Mesendoderm (in vitro differentiated cells): ENCODE measurements at regions not wholly inside any gene's neighbourhood (a gene's known extent, or its start where the extent isn't known, plus 50 kb on each side); places are given as distances from the start of the nearest gene placed in this dataset.

ENCODE experiments used
- DNase-seq: peaks from one replicate; pipeline ENCODE4 v3.0.0; 2013
- H2AK5ac ChIP-seq: 2 replicates; pipeline ENCODE4 v1.6.1; 2013; ENCODE audit warnings: low read length, inconsistent platforms
- H2BK120ac ChIP-seq: 2 replicates; pipeline ENCODE4 v1.6.1; 2013; ENCODE audit warnings: low read depth, mild to moderate bottlenecking, low read length, moderate library complexity, mixed read lengths
- H2BK15ac ChIP-seq: replicated peaks from 2 replicates; pipeline ENCODE4 v1.6.1; 2013; ENCODE audit warnings: low read depth, mild to moderate bottlenecking, moderate library complexity
- H2BK5ac ChIP-seq: 2 replicates; pipeline ENCODE4 v1.6.1; 2013; ENCODE audit warnings: low read length, inconsistent platforms
- H3K18ac ChIP-seq: 2 replicates; pipeline ENCODE4 v1.6.1; 2013; ENCODE audit warnings: mild to moderate bottlenecking, low read length, mixed read lengths
- H3K23ac ChIP-seq: one replicate; pipeline ENCODE4 v1.6.1; 2013; ENCODE audit warnings: low read length
- H3K27ac ChIP-seq: 2 replicates; pipeline ENCODE4 v1.5.1; 2013; ENCODE audit warnings: low read depth, mild to moderate bottlenecking, inconsistent platforms, low read length, moderate library complexity
- H3K27me3 ChIP-seq: 2 replicates; pipeline ENCODE4 v1.6.1; 2013; ENCODE audit warnings: low read length, control low read depth, mild to moderate bottlenecking, inconsistent platforms; ENCODE audit not compliant: insufficient read depth, poor library complexity
- H3K36me3 ChIP-seq: 2 replicates; pipeline ENCODE4 v1.6.1; 2013; ENCODE audit warnings: low read length, inconsistent platforms; ENCODE audit not compliant: control insufficient read depth, insufficient read depth
- H3K4ac ChIP-seq: one replicate; pipeline ENCODE4 v1.6.1; 2013; ENCODE audit warnings: low read depth, mild to moderate bottlenecking, low read length, moderate library complexity
- H3K4me1 ChIP-seq: 2 replicates; pipeline ENCODE4 v1.6.1; 2013; ENCODE audit warnings: low read depth, low read length, inconsistent platforms; ENCODE audit not compliant: control insufficient read depth
- H3K4me2 ChIP-seq: 2 replicates; pipeline ENCODE4 v1.6.1; 2013; ENCODE audit warnings: low read length
- H3K4me3 ChIP-seq: 2 replicates; pipeline ENCODE4 v1.5.1; 2013; ENCODE audit warnings: mild to moderate bottlenecking, low read length
- H3K56ac ChIP-seq: one replicate; pipeline ENCODE4 v1.6.1; 2013; ENCODE audit warnings: low read length
- H3K79me1 ChIP-seq: 2 replicates; pipeline ENCODE4 v1.6.1; 2013; ENCODE audit warnings: low read length, inconsistent platforms
- H3K79me2 ChIP-seq: 2 replicates; pipeline ENCODE4 v1.6.1; 2013; ENCODE audit warnings: mild to moderate bottlenecking, low read length; ENCODE audit not compliant: control insufficient read depth, insufficient read depth
- H3K9ac ChIP-seq: 2 replicates; pipeline ENCODE4 v1.6.1; 2013; ENCODE audit warnings: low read length, inconsistent platforms
- H4K5ac ChIP-seq: one replicate; pipeline ENCODE4 v1.6.1; 2013; ENCODE audit warnings: low read length
- H4K8ac ChIP-seq: one replicate; pipeline ENCODE4 v1.6.1; 2013; ENCODE audit warnings: low read depth, mild to moderate bottlenecking, control low read depth, low read length, moderate library complexity
- WGBS: extraction: QIAGEN DNeasy Blood & Tissue Kit; methylation state at CpG from one replicate; pipeline ENCODE4 v1.1.7; 2013; ENCODE audit warnings: low lambda C conversion rate, missing lambda C conversion rate; ENCODE audit not compliant: insufficient coverage; ENCODE audit errors: extremely low coverage; 5-methylcytosine and 5-hydroxymethylcytosine counted together

DNA sequence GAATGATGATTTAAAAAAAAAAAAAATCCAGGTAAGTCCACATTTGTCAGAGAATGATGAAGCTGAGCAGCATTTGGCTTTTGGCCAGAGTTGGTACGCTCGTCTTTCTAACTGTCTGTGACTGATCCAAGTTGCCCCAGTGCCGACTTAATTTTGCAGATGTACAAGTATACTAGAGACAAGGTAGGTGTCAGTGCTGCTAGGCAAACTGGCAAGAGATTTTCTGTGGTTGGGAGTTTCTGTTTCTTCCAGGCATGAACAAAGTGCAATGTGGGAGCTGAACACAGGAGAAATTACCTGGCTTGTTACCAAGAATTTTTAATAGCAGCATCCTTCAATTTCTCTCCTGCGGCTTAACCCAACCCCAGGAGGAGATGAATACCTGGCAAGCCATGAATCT is 307.7 kb downstream of the BUD13 start:
- no peak overlapping the region for H2BK5ac ChIP-seq
- no peak overlapping the region for H3K4me2 ChIP-seq
- no peak overlapping the region for H3K23ac ChIP-seq
- no peaks in the 10 kb centered on the region for H3K36me3 ChIP-seq
- H2BK15ac ChIP-seq = no peak overlapping the region
- no peak overlapping the region for H2BK120ac ChIP-seq
- H4K5ac ChIP-seq = no peak overlapping the region
- H3K4me3 ChIP-seq = no peak overlapping the region
- H4K8ac ChIP-seq = no peak overlapping the region
- H3K79me1 ChIP-seq = no peaks in the 10 kb centered on the region
- H3K4me1 ChIP-seq = no peaks in the 10 kb centered on the region
- no peak overlapping the region for H2AK5ac ChIP-seq
- no peaks in the 10 kb centered on the region for H3K79me2 ChIP-seq
- WGBS = no CpG with 5 or more reads among the region's 4 CpGs
- H3K18ac ChIP-seq = no peak overlapping the region
- no peak for DNase-seq
- H3K9ac ChIP-seq = no peak overlapping the region
- no peak overlapping the region for H3K4ac ChIP-seq
- no peak overlapping the region for H3K56ac ChIP-seq
- H3K27me3 ChIP-seq = no peaks in the 10 kb centered on the region
- no peak overlapping the region for H3K27ac ChIP-seq

DNA sequence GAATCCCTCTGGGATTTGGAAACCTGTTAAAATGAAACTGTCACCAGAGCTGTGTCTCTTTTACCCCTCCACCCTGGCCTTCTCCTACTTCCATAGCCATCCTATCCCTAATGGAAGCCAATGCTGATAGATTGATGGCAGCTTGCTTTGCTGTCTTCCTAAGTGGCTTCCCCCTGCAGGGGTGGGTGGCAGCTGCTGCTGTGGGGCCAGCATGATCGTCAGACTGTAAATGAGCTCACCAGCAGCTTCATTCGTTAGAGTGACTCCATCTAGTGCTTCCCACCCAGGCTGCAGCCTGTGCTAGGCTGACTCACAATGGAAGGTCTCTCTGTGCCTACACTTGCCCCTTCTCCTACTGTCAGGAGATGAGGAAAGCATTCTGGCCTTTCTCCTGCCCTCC is 311.0 kb downstream of the BUD13 start:
- no peak overlapping the region for H3K4me3 ChIP-seq
- H4K5ac ChIP-seq = no peak overlapping the region
- no peaks in the 10 kb centered on the region for H3K79me1 ChIP-seq
- no peaks in the 10 kb centered on the region for H3K36me3 ChIP-seq
- peak overlapping the region; percentile 29 for H3K56ac ChIP-seq
- H3K27me3 ChIP-seq = no peaks in the 10 kb centered on the region
- H3K23ac ChIP-seq = no peak overlapping the region
- H3K4me2 ChIP-seq = no peak overlapping the region
- H2BK5ac ChIP-seq = no peak overlapping the region
- DNase-seq = peak; percentile 82
- no peaks in the 10 kb centered on the region for H3K79me2 ChIP-seq
- no peak overlapping the region for H2BK15ac ChIP-seq
- no peak overlapping the region for H3K9ac ChIP-seq
- H3K18ac ChIP-seq = no peak overlapping the region
- peaks cover 18% of the 10 kb centered on the region for H3K4me1 ChIP-seq
- no peak overlapping the region for H2AK5ac ChIP-seq
- H3K27ac ChIP-seq = no peak overlapping the region
- H2BK120ac ChIP-seq = no peak overlapping the region
- H4K8ac ChIP-seq = no peak overlapping the region
- no peak overlapping the region for H3K4ac ChIP-seq
- no CpG with 5 or more reads among the region's 2 CpGs for WGBS

DNA sequence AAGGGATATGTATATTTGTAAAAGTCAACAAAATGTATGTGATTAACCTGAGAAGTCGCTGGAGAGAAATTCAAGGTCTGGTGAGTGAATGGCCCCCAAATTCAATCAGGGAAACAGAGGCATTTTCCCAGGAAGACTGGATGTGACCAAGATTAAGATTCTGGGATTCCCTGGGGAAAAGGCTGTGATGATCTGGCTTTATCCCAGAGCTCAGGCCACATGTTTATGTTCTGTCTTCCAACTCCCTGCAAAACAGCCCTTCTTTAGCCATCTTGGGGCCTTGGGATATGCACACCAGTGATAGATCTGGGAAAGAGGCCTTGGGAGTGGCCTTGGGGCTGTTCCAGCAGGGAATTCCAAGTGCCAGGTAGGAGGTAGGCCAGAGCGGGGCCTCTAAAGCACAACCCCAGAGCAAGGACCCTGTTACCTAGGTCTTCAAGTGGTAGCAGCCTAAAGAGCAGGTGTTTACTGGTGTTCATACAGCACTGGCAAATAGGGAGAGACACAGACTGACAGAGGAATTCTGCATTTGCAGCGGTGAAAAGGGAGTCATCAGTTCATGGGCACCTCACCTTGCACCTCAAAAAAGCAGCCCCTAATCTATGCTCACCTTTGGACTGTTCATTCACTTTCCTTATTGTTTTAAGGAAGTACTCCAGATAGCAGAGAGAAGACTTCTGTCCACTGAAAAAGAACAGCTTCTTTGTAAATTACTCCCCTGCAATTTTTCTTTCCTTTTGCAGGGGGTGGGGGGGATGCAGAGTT is 312.4 kb downstream of the BUD13 start:
- no peak overlapping the region for H3K4ac ChIP-seq
- H2BK15ac ChIP-seq = no peak overlapping the region
- H3K56ac ChIP-seq = peak overlapping the region; percentile 11
- no peak overlapping the region for H3K9ac ChIP-seq
- H3K79me2 ChIP-seq = no peaks in the 10 kb centered on the region
- H3K18ac ChIP-seq = peak overlapping the region; percentile 25
- H4K5ac ChIP-seq = no peak overlapping the region
- no peak overlapping the region for H3K4me2 ChIP-seq
- H2AK5ac ChIP-seq = peak overlapping the region; percentile 79
- no peak overlapping the region for H3K4me3 ChIP-seq
- peaks cover 21% of the 10 kb centered on the region for H3K4me1 ChIP-seq
- no peak for DNase-seq
- H3K79me1 ChIP-seq = no peaks in the 10 kb centered on the region
- H2BK5ac ChIP-seq = no peak overlapping the region
- H3K23ac ChIP-seq = no peak overlapping the region
- no CpG with 5 or more reads among the region's 3 CpGs for WGBS
- no peaks in the 10 kb centered on the region for H3K36me3 ChIP-seq
- H2BK120ac ChIP-seq = no peak overlapping the region
- no peak overlapping the region for H3K27ac ChIP-seq
- no peak overlapping the region for H4K8ac ChIP-seq
- no peaks in the 10 kb centered on the region for H3K27me3 ChIP-seq

DNA sequence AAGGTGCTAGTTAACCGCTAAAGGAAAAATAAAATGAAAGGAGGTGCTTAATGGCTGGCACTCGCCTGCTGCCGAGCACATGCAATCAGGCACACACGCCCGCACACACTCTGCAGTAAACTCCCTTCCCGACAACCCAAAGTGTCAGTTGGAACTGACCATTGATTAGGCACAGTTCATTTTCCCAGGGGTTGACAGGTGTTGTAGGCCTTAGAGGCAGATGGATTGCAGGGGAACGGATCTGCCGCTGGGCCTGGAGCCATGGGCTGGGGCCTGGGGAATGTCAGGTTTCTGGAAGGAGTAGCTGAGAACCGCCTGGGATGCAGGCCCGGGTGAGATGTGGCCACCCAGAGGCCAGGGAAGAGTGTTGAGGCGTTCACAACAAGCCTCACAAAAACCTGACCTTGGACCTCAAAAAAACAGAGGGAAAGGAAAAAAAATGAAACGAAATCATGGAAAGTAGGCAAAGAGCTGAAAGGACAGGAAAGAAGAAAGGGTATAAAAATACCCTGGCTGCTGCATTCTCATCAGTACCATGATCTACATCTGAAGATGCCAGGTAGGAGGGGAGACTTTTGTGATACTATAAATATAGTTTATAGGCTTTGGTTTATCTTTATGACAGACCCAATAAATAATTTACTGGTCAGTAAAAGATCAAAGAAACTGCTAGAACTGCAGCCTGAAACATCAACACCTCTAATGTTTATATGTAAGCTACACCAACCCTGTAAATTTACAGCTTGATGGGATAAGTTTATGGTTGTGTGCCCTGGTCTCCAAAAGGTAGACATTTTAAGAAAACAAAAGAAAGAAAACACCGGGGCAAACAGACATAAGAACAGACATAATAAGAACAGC is 313.4 kb downstream of the BUD13 start:
- no peak overlapping the region for H3K4me2 ChIP-seq
- no peak overlapping the region for H3K23ac ChIP-seq
- H3K9ac ChIP-seq = no peak overlapping the region
- no peak overlapping the region for H2BK120ac ChIP-seq
- H2BK15ac ChIP-seq = no peak overlapping the region
- peak overlapping the region; percentile 25 for H3K18ac ChIP-seq
- peak overlapping the region; percentile 38 for H3K56ac ChIP-seq
- WGBS = no CpG with 5 or more reads among the region's 13 CpGs
- H3K4me1 ChIP-seq = peaks cover 21% of the 10 kb centered on the region
- H3K4ac ChIP-seq = no peak overlapping the region
- H3K4me3 ChIP-seq = no peak overlapping the region
- no peak overlapping the region for H3K27ac ChIP-seq
- H2BK5ac ChIP-seq = peak overlapping the region; percentile 21
- no peak overlapping the region for H4K8ac ChIP-seq
- peak; percentile 37 for DNase-seq
- no peaks in the 10 kb centered on the region for H3K79me1 ChIP-seq
- H3K79me2 ChIP-seq = no peaks in the 10 kb centered on the region
- no peaks in the 10 kb centered on the region for H3K27me3 ChIP-seq
- H2AK5ac ChIP-seq = no peak overlapping the region
- H3K36me3 ChIP-seq = no peaks in the 10 kb centered on the region
- no peak overlapping the region for H4K5ac ChIP-seq

DNA sequence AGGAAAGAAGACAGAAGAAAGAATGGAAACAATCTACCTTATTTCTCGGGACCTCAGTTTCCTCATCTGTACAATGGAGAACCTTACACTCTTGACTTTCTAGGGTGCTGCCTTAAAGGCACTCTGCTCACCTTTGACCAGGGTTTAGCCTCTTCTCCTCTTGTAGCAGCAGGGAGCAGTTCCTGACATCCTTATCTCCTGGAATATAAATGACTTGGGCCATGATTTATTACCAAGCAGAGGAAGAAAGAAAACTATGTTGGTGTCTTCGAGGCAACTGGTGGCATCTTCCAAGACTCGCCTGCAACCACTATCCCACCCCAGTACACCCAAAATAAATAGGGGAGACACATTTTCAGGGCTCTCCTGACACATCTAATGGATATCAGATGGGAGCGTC is 314.2 kb downstream of the BUD13 start:
- H3K79me1 ChIP-seq = no peaks in the 10 kb centered on the region
- peak overlapping the region; percentile 69 for H2BK5ac ChIP-seq
- no peak overlapping the region for H3K9ac ChIP-seq
- H4K8ac ChIP-seq = no peak overlapping the region
- H3K23ac ChIP-seq = no peak overlapping the region
- H4K5ac ChIP-seq = no peak overlapping the region
- H3K4me2 ChIP-seq = no peak overlapping the region
- no peaks in the 10 kb centered on the region for H3K36me3 ChIP-seq
- H2BK15ac ChIP-seq = no peak overlapping the region
- peak overlapping the region; percentile 69 for H3K56ac ChIP-seq
- peak overlapping the region; percentile 77 for H3K27ac ChIP-seq
- no peak overlapping the region for H2BK120ac ChIP-seq
- H2AK5ac ChIP-seq = no peak overlapping the region
- no peaks in the 10 kb centered on the region for H3K79me2 ChIP-seq
- H3K27me3 ChIP-seq = no peaks in the 10 kb centered on the region
- no peak for DNase-seq
- H3K4me1 ChIP-seq = peaks cover 21% of the 10 kb centered on the region
- H3K18ac ChIP-seq = peak overlapping the region; percentile 18
- no peak overlapping the region for H3K4me3 ChIP-seq
- no peak overlapping the region for H3K4ac ChIP-seq
- WGBS = no CpG with 5 or more reads among the region's 4 CpGs
